SK-N-MC (cell line): ENCODE measurements at regions not wholly inside any gene's neighbourhood (a gene's known extent, or its start where the extent isn't known, plus 50 kb on each side); places are given as distances from the start of the nearest gene placed in this dataset.

Source experiments
- EZH2 ChIP-seq: fragments of 200-600 bp; sonication (generic); IDR thresholded peaks from one replicate; pipeline ENCODE4 v1.6.1; 2017; ENCODE audit warnings: antibody characterized with exemption
- POLR2AphosphoS5 ChIP-seq: IDR thresholded peaks from 2 replicates; pipeline ENCODE4 v1.6.1; 2012; ENCODE audit warnings: mild to moderate bottlenecking, low read depth, low read length, borderline replicate concordance

DNA sequence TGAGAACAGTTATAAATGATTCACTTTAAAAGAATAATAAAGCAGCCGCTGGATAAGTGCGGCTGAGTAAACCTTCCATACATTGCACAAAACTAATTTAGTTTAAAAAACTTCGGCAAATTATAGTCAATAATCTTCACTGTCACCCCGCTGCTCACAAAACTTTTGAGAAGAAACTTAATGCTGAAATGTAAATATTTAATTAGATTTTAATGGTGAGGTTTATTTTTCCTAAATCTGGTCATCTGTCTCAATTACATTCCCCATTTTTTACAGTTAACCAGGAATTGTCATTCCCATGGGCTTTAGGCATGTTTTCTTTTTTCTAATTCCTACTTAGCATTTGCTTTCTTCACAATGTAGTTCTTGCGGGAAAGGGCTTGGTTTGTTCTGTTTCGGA, 169.8 kb downstream of the CAAP1 start:
- no peak for TF ChIP-seq EZH2
- TF ChIP-seq POLR2AphosphoS5, result no peak
